ENCODE measurements at regions not wholly inside any gene's neighbourhood (a gene's known extent, or its start where the extent isn't known, plus 50 kb on each side); places are given as distances from the start of the nearest gene placed in this dataset.

DNA sequence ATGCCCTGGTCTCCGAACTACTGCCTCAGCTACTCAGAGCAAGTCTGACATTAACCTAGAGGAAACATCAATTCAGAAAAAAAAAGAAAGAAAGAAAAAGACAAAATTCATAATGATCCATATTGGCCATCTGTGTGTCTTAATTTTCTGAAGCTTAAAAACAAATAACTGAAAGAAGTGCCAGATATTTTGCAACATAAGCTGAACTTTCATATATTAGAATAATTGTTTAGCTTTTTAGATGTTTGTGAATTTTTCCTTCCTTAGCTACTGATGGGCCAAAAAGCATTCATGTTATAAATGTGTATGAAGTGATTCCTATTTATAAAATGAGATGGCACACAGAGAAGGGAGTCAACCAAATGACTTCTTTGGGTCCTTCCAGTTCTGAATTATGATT is 555.0 kb upstream of the CHAC2 start:
- TF ChIP-seq, protein P1, sequence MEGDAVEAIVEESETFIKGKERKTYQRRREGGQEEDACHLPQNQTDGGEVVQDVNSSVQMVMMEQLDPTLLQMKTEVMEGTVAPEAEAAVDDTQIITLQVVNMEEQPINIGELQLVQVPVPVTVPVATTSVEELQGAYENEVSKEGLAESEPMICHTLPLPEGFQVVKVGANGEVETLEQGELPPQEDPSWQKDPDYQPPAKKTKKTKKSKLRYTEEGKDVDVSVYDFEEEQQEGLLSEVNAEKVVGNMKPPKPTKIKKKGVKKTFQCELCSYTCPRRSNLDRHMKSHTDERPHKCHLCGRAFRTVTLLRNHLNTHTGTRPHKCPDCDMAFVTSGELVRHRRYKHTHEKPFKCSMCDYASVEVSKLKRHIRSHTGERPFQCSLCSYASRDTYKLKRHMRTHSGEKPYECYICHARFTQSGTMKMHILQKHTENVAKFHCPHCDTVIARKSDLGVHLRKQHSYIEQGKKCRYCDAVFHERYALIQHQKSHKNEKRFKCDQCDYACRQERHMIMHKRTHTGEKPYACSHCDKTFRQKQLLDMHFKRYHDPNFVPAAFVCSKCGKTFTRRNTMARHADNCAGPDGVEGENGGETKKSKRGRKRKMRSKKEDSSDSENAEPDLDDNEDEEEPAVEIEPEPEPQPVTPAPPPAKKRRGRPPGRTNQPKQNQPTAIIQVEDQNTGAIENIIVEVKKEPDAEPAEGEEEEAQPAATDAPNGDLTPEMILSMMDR (optimal IDR thresholded peaks at IDR 0.05 in 1 of 3, IDR thresholded peaks at IDR 0.05 in 1 of 3, conservative IDR thresholded peaks at IDR 0.05 in 1 of 3; ENCODE audit: extremely low read depth in 1 of 3, insufficient read depth in 2 of 3, low read length in 3 of 3), result no peak
- TF ChIP-seq EZH2 (IDR thresholded peaks at IDR 0.05; ENCODE audit: low read length), result no peak
